Psoas muscle (tissue), 7 donors: ENCODE measurements at regions not wholly inside any gene's neighbourhood (a gene's known extent, or its start where the extent isn't known, plus 50 kb on each side); places are given as distances from the start of the nearest gene placed in this dataset.

Experiments used
- ATAC-seq, 4 donors: fragments of 200-7000 bp; cut with Tn5 transposase; one replicate each; pipeline ENCODE4 v1.9.1; 2020; ENCODE audit warnings: moderate library complexity in 3 of 4, mild to moderate bottlenecking in 2 of 4
- DNase-seq, 2 donors: peaks; one replicate each; pipeline ENCODE4 v3.0.0-alpha.2; 2020
- H3K27ac ChIP-seq: fragments of 200-600 bp; one replicate; pipeline ENCODE4 v1.8.0; 2022
- H3K27me3 ChIP-seq, 3 donors: fragments of 200-600 bp in 1 of 3; one replicate each; pipeline versions ENCODE4 v1.6.1 to v1.8.0; 2013 to 2022; ENCODE audit warnings: low read length in 2 of 3, mild to moderate bottlenecking in 2 of 3, moderate library complexity in 1 of 3; ENCODE audit not compliant: insufficient read depth in 3 of 3
- H3K36me3 ChIP-seq, 2 donors: fragments of 200-600 bp in 1 of 2; one replicate each; pipeline versions ENCODE4 v1.6.1 to v1.8.0; 2013 to 2022; ENCODE audit warnings: low read depth in 1 of 2, mild to moderate bottlenecking in 1 of 2, moderate library complexity in 1 of 2; ENCODE audit not compliant: insufficient read depth in 1 of 2
- H3K4me1 ChIP-seq: fragments of 200-600 bp; one replicate; pipeline ENCODE4 v1.8.0; 2022
- H3K4me3 ChIP-seq: fragments of 200-600 bp; one replicate; pipeline ENCODE4 v1.8.0; 2022; ENCODE audit warnings: mild to moderate bottlenecking
- H3K9me3 ChIP-seq: fragments of 200-600 bp; one replicate; pipeline ENCODE4 v1.8.0; 2022
- CTCF ChIP-seq: fragments of 200-600 bp; IDR thresholded peaks from one replicate; pipeline ENCODE4 v1.8.0; 2022; ENCODE audit warnings: antibody characterized with exemption
- WGBS, 3 donors: extraction: QIAGEN DNeasy Blood & Tissue Kit; methylation state at CpG; one replicate each; pipeline versions ENCODE4 v1.1.6 to v1.1.7; 2013; 5-methylcytosine and 5-hydroxymethylcytosine counted together
- intact Hi-C, 2 donors: fragments of 100-400 bp; cut with DNase I; formaldehyde crosslinking; loops; one replicate each; pipeline versions ENCODE4 v1.11.0 to v1.14.2; 2022
- donor health status: healthy with polysubstance abuse.
- donor health status: DM: no; HTN: no; CAD: no; lungs with moderate emphysema.
- donor health status: Bipolar disorder and iron deficiency.
- donor health status: healthy.
- donor health status: DM: yes; HTN: yes; CAD: no.
- donor health status: DM: no; HTN: no; CAD: no.
- donor health status: DM: yes; HTN: yes; CAD: no.

DNA sequence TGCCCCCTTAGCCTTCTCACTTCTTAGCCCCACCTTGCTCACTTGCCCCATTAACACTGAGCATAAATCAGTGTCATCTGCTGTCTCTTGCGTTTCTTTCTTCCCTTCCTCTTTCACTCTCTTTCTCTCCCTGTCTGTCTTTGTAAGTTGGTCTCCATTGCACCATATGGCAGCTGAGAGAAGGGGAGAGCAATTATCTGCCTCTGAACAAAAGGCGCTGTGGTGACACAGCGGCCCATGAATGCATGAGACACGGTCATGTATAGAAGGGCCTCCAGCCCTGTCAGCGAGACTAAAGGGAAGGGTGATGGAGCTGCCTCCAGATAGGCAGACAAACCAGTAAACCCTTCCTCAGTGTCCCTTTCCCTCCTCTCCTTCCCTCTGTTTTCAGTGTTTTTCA lies 88.8 kb upstream of the PCDH18 start:
- no peaks in the 10 kb centered on the region for H3K27me3 ChIP-seq
- no peaks in the 10 kb centered on the region for H3K4me1 ChIP-seq
- WGBS, 3 donors: 58 to 67% (median 62%) methylated on average over 5 of the region's 5 CpGs
- H3K4me3 ChIP-seq: no peak overlapping the region
- TF ChIP-seq CTCF: no peak
- H3K36me3 ChIP-seq: no peaks in the 10 kb centered on the region
- no peaks in the 10 kb centered on the region for H3K9me3 ChIP-seq
- ATAC-seq (no peak), DNase-seq (no peak)
- H3K27ac ChIP-seq: no peak overlapping the region
- intact Hi-C loops: no loop called here

- no peaks in the 10 kb centered on the region for H3K27me3 ChIP-seq
- DNase-seq (no peak), ATAC-seq (no peak)
- intact Hi-C loops: no loop called here
- no peaks in the 10 kb centered on the region for H3K4me1 ChIP-seq
- no peaks in the 10 kb centered on the region for H3K36me3 ChIP-seq
- H3K9me3 ChIP-seq: no peaks in the 10 kb centered on the region
- 93 to 95% (median 94%) methylated on average over 1 of the region's 1 CpG for WGBS, 3 donors
- TF ChIP-seq CTCF: no peak
- no peak overlapping the region for H3K27ac ChIP-seq
- no peak overlapping the region for H3K4me3 ChIP-seq
Measured at GRCh38 chr4:137614491-137614890, 82.2 kb upstream of the PCDH18 start.

DNA sequence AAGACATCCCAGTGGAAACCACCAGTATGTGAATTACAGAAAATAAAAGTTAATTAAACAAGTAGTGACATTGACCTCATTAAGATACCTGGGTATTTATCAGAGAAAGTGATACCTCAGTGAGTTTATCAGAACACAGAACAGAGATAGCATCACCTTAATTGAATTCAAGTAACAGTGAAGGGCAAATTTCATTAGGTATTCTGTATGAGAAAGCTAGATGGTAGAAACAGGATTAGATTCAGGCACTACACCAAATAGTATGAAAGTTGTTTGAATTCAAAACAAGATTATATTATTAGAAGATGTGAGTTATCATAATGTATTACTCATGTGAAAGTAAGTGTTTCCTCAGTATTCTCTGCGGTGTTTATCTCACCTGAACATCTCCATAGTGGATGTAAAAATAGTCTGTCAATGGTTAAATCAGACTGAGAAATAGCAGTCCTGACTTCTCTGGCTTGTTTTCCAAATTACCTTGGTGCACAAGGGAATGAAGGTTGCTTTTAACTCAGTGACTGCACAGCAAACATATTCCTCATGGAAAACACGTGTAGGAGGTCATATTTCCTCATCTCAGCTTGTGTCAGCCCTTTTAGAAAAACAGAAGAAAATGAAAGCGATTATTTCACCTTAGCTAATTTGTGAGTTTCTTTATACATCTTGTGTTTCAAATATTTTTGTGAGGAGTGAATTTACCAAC lies 79.9 kb upstream of the PCDH18 start:
- no peak for TF ChIP-seq CTCF
- Histone ChIP-seq H3K4me3 (no peak overlapping the region), H3K27me3 (no peaks in the 10 kb centered on the region), H3K27ac (no peak overlapping the region), H3K36me3 (no peaks in the 10 kb centered on the region), H3K4me1 (no peaks in the 10 kb centered on the region), H3K9me3 (no peaks in the 10 kb centered on the region)
- no peak for DNase-seq
- intact Hi-C loops: no loop called here
- ATAC-seq: no peak
- WGBS, 3 donors: 29 to 48% (median 31%) methylated on average over 3 of the region's 3 CpGs

- TF ChIP-seq CTCF: peak; percentile 14
- no peaks in the 10 kb centered on the region for H3K9me3 ChIP-seq
- no peaks in the 10 kb centered on the region for H3K4me1 ChIP-seq
- no peaks in the 10 kb centered on the region for H3K36me3 ChIP-seq
- no peak overlapping the region for H3K4me3 ChIP-seq
- DNase-seq: no peak
- H3K27me3 ChIP-seq: no peaks in the 10 kb centered on the region
- 90 to 98% (median 91%) methylated on average over 2 of the region's 2 CpGs for WGBS, 3 donors
- intact Hi-C loops: no loop called here
- ATAC-seq: no peak
- no peak overlapping the region for H3K27ac ChIP-seq
Measured at GRCh38 chr4:137610960-137611359, 78.7 kb upstream of the PCDH18 start.
